Gastrocnemius medialis (tissue), 4 donors: ENCODE measurements at regions not wholly inside any gene's neighbourhood (a gene's known extent, or its start where the extent isn't known, plus 50 kb on each side); places are given as distances from the start of the nearest gene placed in this dataset.

ENCODE experiments used
- POLR2A ChIP-seq, 2 donors: fragments of 450-650 bp; IDR thresholded peaks; one replicate each; pipeline ENCODE4 v1.6.1; 2017; ENCODE audit warnings: antibody characterized with exemption in 2 of 2, mild to moderate bottlenecking in 2 of 2, moderate library complexity in 2 of 2
- TF ChIP-seq, protein P1 (sequence below), 5 experiments: fragments of 450-650 bp in 3 of 5; fragments of 200-600 bp in 2 of 5; sonication (generic) in 2 of 5; IDR thresholded peaks in 4 of 5; conservative IDR thresholded peaks in 1 of 5; 1 replicate in 4 of 5; 2 replicates in 1 of 5; pipeline ENCODE4 v1.5.1; 2016 to 2019; ENCODE audit warnings: antibody characterized with exemption in 5 of 5, mild to moderate bottlenecking in 3 of 5, moderate library complexity in 3 of 5

DNA sequence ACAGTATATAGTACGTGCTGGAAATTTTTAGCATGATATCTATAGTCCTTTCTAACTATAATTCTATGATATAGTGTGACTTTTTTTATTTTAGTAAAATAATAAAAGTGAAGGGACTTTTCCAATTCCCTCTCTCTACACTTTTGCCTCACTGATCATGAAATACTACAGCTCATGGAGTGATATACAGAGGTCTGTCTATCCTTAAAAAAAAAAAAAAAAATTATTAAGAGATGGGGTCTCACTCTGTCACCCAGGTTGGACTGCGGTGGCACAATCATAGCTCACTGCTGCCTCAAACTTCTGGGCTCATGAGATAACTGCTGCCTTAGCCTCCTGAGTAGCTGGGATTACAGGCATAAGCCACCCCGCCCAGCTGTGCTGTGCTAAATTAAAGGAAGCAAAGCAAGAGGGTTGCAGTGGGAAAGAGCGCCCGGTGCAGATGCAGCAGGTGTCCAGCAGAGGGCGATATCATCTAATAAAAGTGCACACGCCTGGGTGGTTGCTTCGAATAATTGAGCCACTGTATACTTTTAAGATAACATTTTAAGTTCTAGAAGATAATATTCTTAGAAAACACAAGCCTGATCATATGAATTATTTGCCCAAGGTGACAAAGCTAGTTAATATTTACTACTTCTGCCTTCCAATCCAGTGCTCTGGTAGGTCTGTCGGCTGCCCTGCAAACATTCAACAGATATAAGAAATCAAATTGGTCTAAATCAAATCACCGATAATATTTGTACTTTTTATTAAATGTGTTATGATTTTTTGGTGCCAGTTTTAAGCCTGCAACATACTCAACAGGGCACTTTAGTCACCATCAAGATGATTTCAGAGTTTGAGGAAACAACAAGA, 94.9 kb upstream of the NT5E start:
- TF ChIP-seq, protein P1, sequence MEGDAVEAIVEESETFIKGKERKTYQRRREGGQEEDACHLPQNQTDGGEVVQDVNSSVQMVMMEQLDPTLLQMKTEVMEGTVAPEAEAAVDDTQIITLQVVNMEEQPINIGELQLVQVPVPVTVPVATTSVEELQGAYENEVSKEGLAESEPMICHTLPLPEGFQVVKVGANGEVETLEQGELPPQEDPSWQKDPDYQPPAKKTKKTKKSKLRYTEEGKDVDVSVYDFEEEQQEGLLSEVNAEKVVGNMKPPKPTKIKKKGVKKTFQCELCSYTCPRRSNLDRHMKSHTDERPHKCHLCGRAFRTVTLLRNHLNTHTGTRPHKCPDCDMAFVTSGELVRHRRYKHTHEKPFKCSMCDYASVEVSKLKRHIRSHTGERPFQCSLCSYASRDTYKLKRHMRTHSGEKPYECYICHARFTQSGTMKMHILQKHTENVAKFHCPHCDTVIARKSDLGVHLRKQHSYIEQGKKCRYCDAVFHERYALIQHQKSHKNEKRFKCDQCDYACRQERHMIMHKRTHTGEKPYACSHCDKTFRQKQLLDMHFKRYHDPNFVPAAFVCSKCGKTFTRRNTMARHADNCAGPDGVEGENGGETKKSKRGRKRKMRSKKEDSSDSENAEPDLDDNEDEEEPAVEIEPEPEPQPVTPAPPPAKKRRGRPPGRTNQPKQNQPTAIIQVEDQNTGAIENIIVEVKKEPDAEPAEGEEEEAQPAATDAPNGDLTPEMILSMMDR (IDR thresholded peaks at IDR 0.05 in 4 of 5, conservative IDR thresholded peaks at IDR 0.05 in 1 of 5) = peak; percentile 65 to 93 (median 79)
- TF ChIP-seq POLR2A (IDR thresholded peaks at IDR 0.05) = no peak
